HCT116 (cell line): ENCODE measurements at regions not wholly inside any gene's neighbourhood (a gene's known extent, or its start where the extent isn't known, plus 50 kb on each side); places are given as distances from the start of the nearest gene placed in this dataset.
"Not testable (repeated sequence)": the region's sequence is repeated elsewhere in the genome, so short reads cannot be mapped to it uniquely, and the experiment has no call there.

Source experiments
- ATAC-seq: fragments of 200-7000 bp; cut with Tn5 transposase; 2 replicates; pipeline ENCODE4 v1.9.1; 2020; ENCODE audit warnings: mild to moderate bottlenecking, moderate library complexity
- BruUV-seq: library from RNA; stranded (reverse); fragments of 400-500 nt; replicated peaks from 2 replicates; lab custom pipeline; 2021; lab: Mats Ljungman, UMichigan
- CTCF ChIA-PET: fragments of 300-600 bp; sonication (Branson Sonifier 250); formaldehyde crosslinking; loops from one replicate; lab custom pipeline; 2021; ENCODE audit warnings: antibody characterized with exemption; lab: Charles Lee
- POLR2A ChIA-PET: fragments of 300-600, 350-600 bp; sonication (Branson Sonifier 250); formaldehyde crosslinking; loops from one replicate; lab custom pipeline; 2021; ENCODE audit warnings: antibody characterized with exemption; lab: Charles Lee
- RAD21 ChIA-PET, 2 experiments: fragments of 300-600 bp; sonication (Branson Sonifier 250); formaldehyde crosslinking; loops; one replicate each; lab custom pipeline; 2023; ENCODE audit warnings: low total read pairs in 2 of 2; ENCODE audit not compliant: uncharacterized antibody in 2 of 2, unreplicated experiment in 2 of 2, low non-redundant PET in 1 of 2; lab: Charles Lee
- DNase-seq: peaks from one replicate; pipeline ENCODE4 v3.0.0-alpha.2; 2010; ENCODE audit warnings: low read depth, low spot score
- H2AFZ ChIP-seq: fragments of 200-600 bp; shearing (Covaris generic), sonication (generic); 2 replicates; pipeline ENCODE4 v1.6.1; 2017; ENCODE audit warnings: low read depth, mixed run types, mixed read lengths, antibody characterized with exemption, low read length; ENCODE audit not compliant: poor library complexity, severe bottlenecking
- H3K27ac ChIP-seq: 2 replicates; pipeline ENCODE4 v1.5.1; 2012; ENCODE audit warnings: low read depth, low read length
- H3K27me3 ChIP-seq: fragments of 200-600 bp; sonication (generic); 2 replicates; pipeline ENCODE4 v1.6.1; 2016; ENCODE audit warnings: mixed run types, low read length, mixed read lengths; ENCODE audit not compliant: insufficient read depth
- H3K36me3 ChIP-seq, 2 experiments: fragments of 200-500 bp in 1 of 2; fragments of 200-600 bp in 1 of 2; sonication (Bioruptor generic) in 1 of 2; sonication (generic) in 1 of 2; 2 replicates each; pipeline versions ENCODE4 v1.5.1 to v1.6.1; 2014 to 2016; ENCODE audit warnings: low read length in 2 of 2, inconsistent platforms in 1 of 2, mixed read lengths in 1 of 2, mixed run types in 1 of 2; ENCODE audit not compliant: insufficient read depth in 2 of 2, control insufficient read depth in 1 of 2
- H3K4me1 ChIP-seq, 2 experiments: fragments of 200-600 bp in 1 of 2; sonication (generic) in 1 of 2; 2 replicates each; pipeline versions ENCODE4 v1.5.1 to v1.6.1; 2012 to 2017; ENCODE audit warnings: low read length in 2 of 2, inconsistent platforms in 1 of 2, mild to moderate bottlenecking in 1 of 2, mixed read lengths in 1 of 2, mixed run types in 1 of 2, moderate library complexity in 1 of 2; ENCODE audit not compliant: insufficient read depth in 2 of 2, control insufficient read depth in 1 of 2
- H3K4me2 ChIP-seq: fragments of 200-600 bp; sonication (generic); 2 replicates; pipeline ENCODE4 v1.6.1; 2017; ENCODE audit warnings: mixed run types, low read length, mixed read lengths
- H3K4me3 ChIP-seq, 2 experiments: fragments of 200-600 bp in 1 of 2; sonication (generic) in 1 of 2; replicated peaks in 1 of 2; 2 replicates each; pipeline ENCODE4 v1.5.1; 2011 to 2016; ENCODE audit warnings: low read length in 2 of 2, control low read depth in 1 of 2, low read depth in 1 of 2, mild to moderate bottlenecking in 1 of 2, mixed read lengths in 1 of 2, mixed run types in 1 of 2
- H3K79me2 ChIP-seq: fragments of 200-600 bp; sonication (generic); 2 replicates; pipeline ENCODE4 v1.6.1; 2017; ENCODE audit warnings: mild to moderate bottlenecking, mixed run types, low read length, moderate library complexity, mixed read lengths; ENCODE audit not compliant: insufficient read depth
- H3K9ac ChIP-seq: fragments of 200-600 bp; sonication (generic); 2 replicates; pipeline ENCODE4 v1.6.1; 2016; ENCODE audit warnings: low read length, mixed read lengths
- H3K9me2 ChIP-seq: fragments of 200-600 bp; sonication (generic), shearing (Covaris generic); 2 replicates; pipeline ENCODE4 v1.6.1; 2017; ENCODE audit warnings: mixed run types, mild to moderate bottlenecking, moderate library complexity; ENCODE audit not compliant: insufficient read depth
- H3K9me3 ChIP-seq, 2 experiments: fragments of 200-500 bp in 1 of 2; fragments of 200-600 bp in 1 of 2; sonication (Bioruptor generic) in 1 of 2; sonication (generic) in 1 of 2; 2 replicates each; pipeline ENCODE4 v1.6.1; 2014 to 2017; ENCODE audit warnings: low read length in 2 of 2, mixed read lengths in 2 of 2, inconsistent platforms in 1 of 2, low read depth in 1 of 2, mild to moderate bottlenecking in 1 of 2, mixed run types in 1 of 2, moderate library complexity in 1 of 2; ENCODE audit not compliant: control insufficient read depth in 1 of 2, insufficient read depth in 1 of 2
- H4K20me1 ChIP-seq: fragments of 200-600 bp; sonication (generic), shearing (Covaris generic); 2 replicates; pipeline ENCODE4 v1.6.1; 2017; ENCODE audit warnings: mixed run types, mild to moderate bottlenecking, moderate library complexity; ENCODE audit not compliant: insufficient read depth
- ATF3 ChIP-seq: IDR thresholded peaks from 2 replicates; pipeline ENCODE4 v1.6.1; 2012
- CBX3 ChIP-seq: IDR thresholded peaks from 2 replicates; pipeline ENCODE4 v1.6.1; 2012; ENCODE audit warnings: low read depth
- EZH2phosphoT487 ChIP-seq: fragments of 200-600 bp; IDR thresholded peaks from 2 replicates; pipeline ENCODE4 v1.6.1; 2018; ENCODE audit warnings: antibody characterized with exemption, borderline replicate concordance
- REST ChIP-seq: IDR thresholded peaks from 2 replicates; pipeline ENCODE4 v1.6.1; 2012; ENCODE audit warnings: low read depth
- TCF7L2 ChIP-seq: IDR thresholded peaks from 2 replicates; pipeline ENCODE4 v1.7.0; 2011; ENCODE audit warnings: borderline replicate concordance, inconsistent platforms; ENCODE audit not compliant: insufficient read depth, insufficient read length; ENCODE audit errors: extremely low read depth
- YY1 ChIP-seq: IDR thresholded peaks from 2 replicates; pipeline ENCODE4 v1.6.1; 2011; ENCODE audit warnings: low read length, low read depth, moderate library complexity, mild to moderate bottlenecking; ENCODE audit not compliant: insufficient replicate concordance; ENCODE audit errors: extremely low read depth
- intact Hi-C: fragments of 100-400 bp; cut with micrococcal nuclease; formaldehyde crosslinking; loops from 2 replicates; pipeline ENCODE4 v1.10.0; 2022
- TF ChIP-seq, protein P1 (sequence below): IDR thresholded peaks from 2 replicates; pipeline ENCODE4 v1.6.1; 2011; ENCODE audit warnings: mild to moderate bottlenecking, low read length, moderate library complexity; ENCODE audit not compliant: insufficient replicate concordance; ENCODE audit errors: extremely low read depth
- TF ChIP-seq, protein P2 (sequence below): IDR thresholded peaks from 2 replicates; pipeline ENCODE4 v1.6.1; 2012

DNA sequence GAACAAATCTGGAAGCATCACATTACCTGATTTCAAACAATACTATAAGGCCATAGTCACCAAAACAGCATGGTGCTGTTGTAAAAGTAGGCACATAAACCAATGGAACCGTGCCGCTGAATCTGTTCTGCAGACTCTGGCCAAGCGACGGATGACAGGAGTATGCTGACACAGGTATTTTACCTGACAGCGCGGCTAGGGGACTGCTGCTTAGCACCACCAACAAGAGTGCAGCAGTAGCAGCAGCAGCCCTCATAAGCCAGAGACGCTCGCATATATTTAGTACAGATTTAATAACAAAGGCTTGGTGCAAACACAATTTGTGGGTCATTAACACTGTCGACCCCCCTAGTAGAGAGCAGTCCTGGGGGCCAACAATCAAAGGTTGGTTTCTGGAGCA, 677.6 kb upstream of the LMO3 start:
- no peak overlapping the region for H3K4me2 ChIP-seq
- intact Hi-C loops: no loop called here
- DNase-seq (no peak), ATAC-seq (no peak)
- no peaks in the 10 kb centered on the region for H3K4me1 ChIP-seq
- no peaks in the 10 kb centered on the region; the same call in 1 of the 2 replicates for H4K20me1 ChIP-seq
- H3K9ac ChIP-seq: no peak overlapping the region
- H3K9me3 ChIP-seq: peaks cover 0 to 4% of the 10 kb centered on the region in 2 experiments; a peak in 1 of 4 replicates
- H3K27ac ChIP-seq: no peak overlapping the region
- TF ChIP-seq CBX3 (no peak), REST (no peak), EZH2phosphoT487 (no peak), TCF7L2 (no peak), YY1 (no peak), ATF3 (no peak)
- TF ChIP-seq, protein P1, sequence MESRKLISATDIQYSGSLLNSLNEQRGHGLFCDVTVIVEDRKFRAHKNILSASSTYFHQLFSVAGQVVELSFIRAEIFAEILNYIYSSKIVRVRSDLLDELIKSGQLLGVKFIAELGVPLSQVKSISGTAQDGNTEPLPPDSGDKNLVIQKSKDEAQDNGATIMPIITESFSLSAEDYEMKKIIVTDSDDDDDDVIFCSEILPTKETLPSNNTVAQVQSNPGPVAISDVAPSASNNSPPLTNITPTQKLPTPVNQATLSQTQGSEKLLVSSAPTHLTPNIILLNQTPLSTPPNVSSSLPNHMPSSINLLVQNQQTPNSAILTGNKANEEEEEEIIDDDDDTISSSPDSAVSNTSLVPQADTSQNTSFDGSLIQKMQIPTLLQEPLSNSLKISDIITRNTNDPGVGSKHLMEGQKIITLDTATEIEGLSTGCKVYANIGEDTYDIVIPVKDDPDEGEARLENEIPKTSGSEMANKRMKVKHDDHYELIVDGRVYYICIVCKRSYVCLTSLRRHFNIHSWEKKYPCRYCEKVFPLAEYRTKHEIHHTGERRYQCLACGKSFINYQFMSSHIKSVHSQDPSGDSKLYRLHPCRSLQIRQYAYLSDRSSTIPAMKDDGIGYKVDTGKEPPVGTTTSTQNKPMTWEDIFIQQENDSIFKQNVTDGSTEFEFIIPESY: no peak
- TF ChIP-seq, protein P2, sequence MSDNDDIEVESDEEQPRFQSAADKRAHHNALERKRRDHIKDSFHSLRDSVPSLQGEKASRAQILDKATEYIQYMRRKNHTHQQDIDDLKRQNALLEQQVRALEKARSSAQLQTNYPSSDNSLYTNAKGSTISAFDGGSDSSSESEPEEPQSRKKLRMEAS: no peak
- H3K9me2 ChIP-seq: no peaks in the 10 kb centered on the region
- ChIA-PET POLR2A (no interaction called here), RAD21 (no interaction called here), CTCF (no interaction called here)
- no peaks in the 10 kb centered on the region for H3K27me3 ChIP-seq
- no TSS peak for BruUV-seq
- H3K36me3 ChIP-seq: no peaks in the 10 kb centered on the region
- no peak overlapping the region for H3K4me3 ChIP-seq
- no peaks in the 10 kb centered on the region for H3K79me2 ChIP-seq
- H2AFZ ChIP-seq: no peak overlapping the region

GRCh38 chr12:17282169-17282568, 676.2 kb upstream of the LMO3 start:
- RAD21 ChIA-PET, CTCF ChIA-PET, H3K9me2 ChIP-seq, H3K4me3 ChIP-seq, H4K20me1 ChIP-seq, intact Hi-C loops, H3K9me3 ChIP-seq, H2AFZ ChIP-seq, H3K27me3 ChIP-seq, H3K79me2 ChIP-seq, H3K27ac ChIP-seq, H3K36me3 ChIP-seq, BruUV-seq, ATAC-seq, H3K4me2 ChIP-seq, POLR2A ChIA-PET, DNase-seq, H3K4me1 ChIP-seq, H3K9ac ChIP-seq: not testable (repeated sequence)
